RKO (cell line): ENCODE measurements at regions not wholly inside any gene's neighbourhood (a gene's known extent, or its start where the extent isn't known, plus 50 kb on each side); places are given as distances from the start of the nearest gene placed in this dataset.
"Not testable (repeated sequence)": the region's sequence is repeated elsewhere in the genome, so short reads cannot be mapped to it uniquely, and the experiment has no call there.

Source experiments
- DNase-seq: peaks from one replicate; pipeline ENCODE4 v3.0.0-alpha.2; 2016; ENCODE audit warnings: low spot score

- peak; percentile 9 for DNase-seq
Observed at GRCh38 chr6:133114973-133115372, 126.2 kb upstream of the EYA4 start.

- DNase-seq: no peak
Observed at GRCh38 chr6:133115946-133116345, 125.2 kb upstream of the EYA4 start.

GRCh38 chr6:133128191-133128590 lies 113.0 kb upstream of the EYA4 start:
- peak; percentile 1 for DNase-seq

GRCh38 chr6:133129556-133129955 lies 111.6 kb upstream of the EYA4 start:
- no peak for DNase-seq

- no peak for DNase-seq
Observed at GRCh38 chr6:133130863-133131262, 110.3 kb upstream of the EYA4 start.

GRCh38 chr6:133131621-133132465 lies 109.3 kb upstream of the EYA4 start:
- no peak for DNase-seq

GRCh38 chr6:133132466-133132971 lies 108.6 kb upstream of the EYA4 start:
- DNase-seq: no peak

GRCh38 chr6:133136177-133136880 lies 104.8 kb upstream of the EYA4 start:
- no peak for DNase-seq

GRCh38 chr6:133147470-133148184 lies 93.5 kb upstream of the EYA4 start:
- DNase-seq: not testable (repeated sequence)

- no peak for DNase-seq
Observed at GRCh38 chr6:133156689-133157088, 84.5 kb upstream of the EYA4 start.

GRCh38 chr6:133157995-133158394 lies 83.2 kb upstream of the EYA4 start:
- DNase-seq: no peak

GRCh38 chr6:133159255-133159795 lies 81.8 kb upstream of the EYA4 start:
- no peak for DNase-seq

GRCh38 chr6:133160536-133160935 lies 80.6 kb upstream of the EYA4 start:
- DNase-seq: no peak

GRCh38 chr6:133165235-133165634 lies 75.9 kb upstream of the EYA4 start:
- no peak for DNase-seq

- DNase-seq: no peak
Observed at GRCh38 chr6:133166766-133167165, 74.4 kb upstream of the EYA4 start.

GRCh38 chr6:133169901-133170300 lies 71.3 kb upstream of the EYA4 start:
- no peak for DNase-seq

GRCh38 chr6:133170602-133171001 lies 70.6 kb upstream of the EYA4 start:
- DNase-seq: no peak

GRCh38 chr6:133171989-133172604 lies 69.1 kb upstream of the EYA4 start:
- no peak for DNase-seq

GRCh38 chr6:133173276-133173675 lies 67.9 kb upstream of the EYA4 start:
- no peak for DNase-seq

- DNase-seq: no peak
Observed at GRCh38 chr6:133179481-133179880, 61.7 kb upstream of the EYA4 start.

GRCh38 chr6:133183691-133184090 lies 57.5 kb upstream of the EYA4 start:
- no peak for DNase-seq
